Muscle of arm (tissue), 1 donor: ENCODE measurements at regions not wholly inside any gene's neighbourhood (a gene's known extent, or its start where the extent isn't known, plus 50 kb on each side); places are given as distances from the start of the nearest gene placed in this dataset.
"Not testable (repeated sequence)": the region's sequence is repeated elsewhere in the genome, so short reads cannot be mapped to it uniquely, and the experiment has no call there.

Experiments used
- DNase-seq: peaks from one replicate; pipeline ENCODE4 v3.0.0-alpha.2; 2013

- DNase-seq = no peak
Observed at GRCh38 chr10:78437998-78438906, 404.6 kb downstream of the RPS24 start.

- DNase-seq = no peak
Observed at GRCh38 chr10:78438907-78439809, 405.5 kb downstream of the RPS24 start.

GRCh38 chr10:78441010-78441409 lies 407.3 kb downstream of the RPS24 start:
- DNase-seq = no peak

GRCh38 chr10:78441694-78442093 lies 408.0 kb downstream of the RPS24 start:
- no peak for DNase-seq

GRCh38 chr10:78442836-78443550 lies 409.3 kb downstream of the RPS24 start:
- DNase-seq = no peak

- no peak for DNase-seq
Observed at GRCh38 chr10:78443900-78444571, 410.4 kb downstream of the RPS24 start.

GRCh38 chr10:78444741-78445140 lies 411.1 kb downstream of the RPS24 start:
- DNase-seq = not testable (repeated sequence)

GRCh38 chr10:78445308-78445707 lies 411.6 kb downstream of the RPS24 start:
- DNase-seq = no peak

GRCh38 chr10:78448470-78448869 lies 414.8 kb downstream of the RPS24 start:
- DNase-seq = no peak

- DNase-seq = no peak
Observed at GRCh38 chr10:78448994-78449418, 415.3 kb downstream of the RPS24 start.

- no peak for DNase-seq
Observed at GRCh38 chr10:78449554-78449953, 415.9 kb downstream of the RPS24 start.

GRCh38 chr10:78450239-78450638 lies 416.6 kb downstream of the RPS24 start:
- no peak for DNase-seq

- no peak for DNase-seq
Observed at GRCh38 chr10:78450807-78451485, 417.3 kb downstream of the RPS24 start.

- DNase-seq = no peak
Observed at GRCh38 chr10:78451592-78451991, 417.9 kb downstream of the RPS24 start.

GRCh38 chr10:78454123-78454645 lies 420.5 kb downstream of the RPS24 start:
- no peak for DNase-seq

- DNase-seq = no peak
Observed at GRCh38 chr10:78455236-78455635, 421.6 kb downstream of the RPS24 start.

- DNase-seq = no peak
Observed at GRCh38 chr10:78455811-78456210, 422.1 kb downstream of the RPS24 start.

- DNase-seq = no peak
Observed at GRCh38 chr10:78456649-78457400, 423.2 kb downstream of the RPS24 start.

- no peak for DNase-seq
Observed at GRCh38 chr10:78457804-78458482, 424.3 kb downstream of the RPS24 start.
